ENCODE measurements at regions not wholly inside any gene's neighbourhood (a gene's known extent, or its start where the extent isn't known, plus 50 kb on each side); places are given as distances from the start of the nearest gene placed in this dataset.

DNA sequence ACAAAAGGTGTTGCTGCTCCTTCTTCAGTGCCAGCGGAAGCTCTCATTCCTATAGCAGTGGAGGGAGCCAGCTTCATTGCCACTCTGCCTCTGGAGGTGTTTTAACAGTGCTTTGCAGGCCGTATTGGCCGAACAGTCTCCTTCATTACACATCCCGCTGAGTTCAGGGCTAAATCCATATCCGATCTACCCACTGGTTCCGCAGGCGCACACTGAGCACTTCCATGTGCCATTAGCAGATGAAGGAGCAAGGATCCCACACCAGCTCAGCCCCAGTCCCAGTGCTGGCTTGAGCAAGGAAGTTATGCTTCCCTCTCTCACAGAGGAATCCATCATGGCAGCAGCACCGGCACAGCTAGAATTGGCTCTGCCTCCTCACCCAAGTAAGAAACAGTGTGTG, 121.2 kb upstream of the IRX2 start:
- no peaks in the 10 kb centered on the region for H3K36me3 ChIP-seq (ENCODE audit: control insufficient read depth, insufficient read depth, low read length)
- no peak for TF ChIP-seq CTCF (IDR thresholded peaks at IDR 0.05)
- TF ChIP-seq TCF7L2 (IDR thresholded peaks at IDR 0.05; ENCODE audit: low read depth, low read length) = no peak
- TF ChIP-seq, protein P1, sequence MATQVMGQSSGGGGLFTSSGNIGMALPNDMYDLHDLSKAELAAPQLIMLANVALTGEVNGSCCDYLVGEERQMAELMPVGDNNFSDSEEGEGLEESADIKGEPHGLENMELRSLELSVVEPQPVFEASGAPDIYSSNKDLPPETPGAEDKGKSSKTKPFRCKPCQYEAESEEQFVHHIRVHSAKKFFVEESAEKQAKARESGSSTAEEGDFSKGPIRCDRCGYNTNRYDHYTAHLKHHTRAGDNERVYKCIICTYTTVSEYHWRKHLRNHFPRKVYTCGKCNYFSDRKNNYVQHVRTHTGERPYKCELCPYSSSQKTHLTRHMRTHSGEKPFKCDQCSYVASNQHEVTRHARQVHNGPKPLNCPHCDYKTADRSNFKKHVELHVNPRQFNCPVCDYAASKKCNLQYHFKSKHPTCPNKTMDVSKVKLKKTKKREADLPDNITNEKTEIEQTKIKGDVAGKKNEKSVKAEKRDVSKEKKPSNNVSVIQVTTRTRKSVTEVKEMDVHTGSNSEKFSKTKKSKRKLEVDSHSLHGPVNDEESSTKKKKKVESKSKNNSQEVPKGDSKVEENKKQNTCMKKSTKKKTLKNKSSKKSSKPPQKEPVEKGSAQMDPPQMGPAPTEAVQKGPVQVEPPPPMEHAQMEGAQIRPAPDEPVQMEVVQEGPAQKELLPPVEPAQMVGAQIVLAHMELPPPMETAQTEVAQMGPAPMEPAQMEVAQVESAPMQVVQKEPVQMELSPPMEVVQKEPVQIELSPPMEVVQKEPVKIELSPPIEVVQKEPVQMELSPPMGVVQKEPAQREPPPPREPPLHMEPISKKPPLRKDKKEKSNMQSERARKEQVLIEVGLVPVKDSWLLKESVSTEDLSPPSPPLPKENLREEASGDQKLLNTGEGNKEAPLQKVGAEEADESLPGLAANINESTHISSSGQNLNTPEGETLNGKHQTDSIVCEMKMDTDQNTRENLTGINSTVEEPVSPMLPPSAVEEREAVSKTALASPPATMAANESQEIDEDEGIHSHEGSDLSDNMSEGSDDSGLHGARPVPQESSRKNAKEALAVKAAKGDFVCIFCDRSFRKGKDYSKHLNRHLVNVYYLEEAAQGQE (IDR thresholded peaks at IDR 0.05; ENCODE audit: insufficient read depth in 1 of 2, low read depth in 2 of 2, low read length in 1 of 2) = no peak
- no peak for TF ChIP-seq SIN3A (IDR thresholded peaks at IDR 0.05; ENCODE audit: borderline replicate concordance, insufficient read depth, low read depth, low read length)
- no peak for TF ChIP-seq POLR2AphosphoS5 (IDR thresholded peaks at IDR 0.05; ENCODE audit: low read depth, low read length)
- H3K9me3 ChIP-seq (ENCODE audit: control insufficient read depth, insufficient read depth, low read depth, low read length) = no peaks in the 10 kb centered on the region
- no peaks in the 10 kb centered on the region for H3K4me1 ChIP-seq (ENCODE audit: control insufficient read depth, insufficient read depth, low read length)
- CTCF ChIA-PET = no interaction called here
- H3K27ac ChIP-seq (ENCODE audit: low read length) = no peak overlapping the region
- POLR2A ChIA-PET = no interaction called here
- DNase-seq (ENCODE audit: low read depth, low spot score) = no peak
- H3K4me3 ChIP-seq (ENCODE audit: low read depth in 2 of 2, low read length in 2 of 2) = no peak overlapping the region
- no peak for ATAC-seq
- H3K27me3 ChIP-seq (ENCODE audit: control insufficient read depth, insufficient read depth, low read length) = no peaks in the 10 kb centered on the region
- intact Hi-C loops (cut with micrococcal nuclease; ENCODE audit: unreplicated experiment) (no loop called here), in situ Hi-C loops (cut with HindIII; ENCODE audit: low pct_unique_long_range_greater_than_20kb, low sequenced_read_pairs) (no loop called here)
- BruUV-seq (replicated peaks) = no TSS peak

- CTCF ChIA-PET = interaction anchor here (0.7 kb wide), 1 partner anchor 314 kb away, joined by 3 read pairs; no protein-coding TSS in a partner anchor
- TF ChIP-seq, protein P1 (IDR thresholded peaks at IDR 0.05; ENCODE audit: insufficient read depth in 1 of 2, low read depth in 2 of 2, low read length in 1 of 2) = no peak
- no peak for TF ChIP-seq TCF7L2 (IDR thresholded peaks at IDR 0.05; ENCODE audit: low read depth, low read length)
- TF ChIP-seq SIN3A (IDR thresholded peaks at IDR 0.05; ENCODE audit: borderline replicate concordance, insufficient read depth, low read depth, low read length) = no peak
- TF ChIP-seq POLR2AphosphoS5 (IDR thresholded peaks at IDR 0.05; ENCODE audit: low read depth, low read length) = no peak
- TF ChIP-seq CTCF (IDR thresholded peaks at IDR 0.05) = no peak
Measured at GRCh38 chr5:2871282-2871681, 119.8 kb upstream of the IRX2 start.

More at GRCh38 chr5:2871282-2871681, 119.8 kb upstream of the IRX2 start:
- Histone ChIP-seq H3K27ac (ENCODE audit: low read length) (no peak overlapping the region), H3K36me3 (ENCODE audit: control insufficient read depth, insufficient read depth, low read length) (no peaks in the 10 kb centered on the region), H3K4me1 (ENCODE audit: control insufficient read depth, insufficient read depth, low read length) (no peaks in the 10 kb centered on the region), H3K27me3 (ENCODE audit: control insufficient read depth, insufficient read depth, low read length) (no peaks in the 10 kb centered on the region), H3K9me3 (ENCODE audit: control insufficient read depth, insufficient read depth, low read depth, low read length) (no peaks in the 10 kb centered on the region), H3K4me3 (ENCODE audit: low read depth in 2 of 2, low read length in 2 of 2) (no peak overlapping the region)
- POLR2A ChIA-PET = no interaction called here
- ATAC-seq (no peak), DNase-seq (ENCODE audit: low read depth, low spot score) (no peak)
- no TSS peak for BruUV-seq (replicated peaks)
- in situ Hi-C loops (cut with HindIII; ENCODE audit: low pct_unique_long_range_greater_than_20kb, low sequenced_read_pairs) = no loop called here
- intact Hi-C loops (cut with micrococcal nuclease; ENCODE audit: unreplicated experiment) = no loop called here

All from Panc1 (cell line).